NCI-H748 treated with DMSO at 0.1 percent for 48 hours (cell line): ENCODE measurements at regions not wholly inside any gene's neighbourhood (a gene's known extent, or its start where the extent isn't known, plus 50 kb on each side); places are given as distances from the start of the nearest gene placed in this dataset.
"Not testable (repeated sequence)": the region's sequence is repeated elsewhere in the genome, so short reads cannot be mapped to it uniquely, and the experiment has no call there.

ENCODE experiments used
- DNase-seq: peaks from one replicate; lab custom pipeline; 2025; lab: John Stamatoyannopoulos, UW

DNA sequence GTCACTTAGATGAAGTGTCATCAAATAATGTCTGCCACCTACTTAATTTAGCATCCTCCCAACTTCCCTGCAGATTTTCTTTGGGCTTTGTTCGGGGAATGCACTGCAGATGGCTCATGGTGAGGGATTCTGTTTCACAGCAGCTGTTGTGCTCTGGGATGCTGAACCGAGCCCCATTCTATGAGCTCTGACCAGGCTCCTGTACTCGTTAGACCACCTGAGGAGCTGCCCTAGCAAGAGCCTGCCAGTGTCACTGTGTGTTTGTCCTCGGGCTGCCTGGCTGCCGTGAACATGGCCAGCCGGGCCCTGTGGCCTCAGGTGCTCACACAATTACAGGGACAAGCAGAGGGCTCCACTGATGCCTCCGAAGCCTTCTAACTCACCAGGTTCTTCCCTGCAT, 238.8 kb upstream of the ECI2 start:
- DNase-seq: no peak

DNA sequence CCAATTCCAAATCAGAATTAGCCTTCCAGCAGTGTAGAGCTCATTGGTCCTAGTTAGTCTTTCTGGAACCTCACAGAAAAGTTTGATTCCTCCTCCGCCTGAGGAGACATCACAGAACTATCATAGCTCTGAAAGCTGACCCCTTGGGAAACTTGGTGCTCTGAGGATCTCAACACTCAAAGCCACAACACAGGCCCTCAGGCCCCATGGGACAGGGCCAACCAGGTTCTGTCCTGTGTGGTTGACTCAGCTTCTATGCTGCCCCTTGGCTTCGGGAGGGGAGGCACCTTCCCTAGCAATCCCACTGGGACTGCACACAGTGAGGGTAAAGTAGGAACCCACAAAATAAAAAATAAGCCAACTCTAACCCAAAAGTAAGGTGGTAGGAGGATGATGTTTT, 237.5 kb upstream of the ECI2 start:
- no peak for DNase-seq

DNA sequence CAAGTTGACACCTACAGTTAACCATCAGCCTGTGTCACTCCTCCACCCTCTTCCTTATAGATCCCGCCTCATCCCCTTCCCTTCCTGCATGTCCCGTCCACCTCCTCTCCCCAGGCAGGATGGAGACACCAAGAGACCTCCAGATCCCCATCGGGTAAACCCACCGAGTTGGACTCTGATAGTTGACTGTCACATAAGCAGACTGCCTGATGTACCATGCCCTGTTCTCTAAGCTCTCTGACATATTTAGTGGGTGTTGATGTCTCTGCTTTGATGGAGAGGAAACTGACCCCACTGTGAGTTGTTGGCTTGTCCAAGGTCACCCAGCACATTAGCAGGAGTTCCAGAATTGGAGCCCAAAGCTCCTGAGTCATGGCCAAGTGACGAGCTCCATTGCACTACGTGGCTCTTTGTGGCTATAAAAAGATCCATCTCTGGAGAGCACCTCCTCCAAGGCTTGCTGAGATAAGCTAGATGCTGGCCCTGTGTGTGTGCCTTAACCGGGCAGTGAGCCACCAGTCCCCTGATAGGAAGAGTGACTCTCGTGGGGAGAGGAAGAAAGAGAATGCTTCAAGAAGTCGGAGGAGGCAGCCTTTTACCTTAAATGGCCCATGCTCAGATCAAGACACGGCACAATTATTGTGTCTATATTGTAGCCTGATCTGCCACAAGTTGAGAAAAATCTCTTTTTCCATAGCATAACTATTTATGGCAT, 236.0 kb upstream of the ECI2 start:
- DNase-seq: no peak

DNA sequence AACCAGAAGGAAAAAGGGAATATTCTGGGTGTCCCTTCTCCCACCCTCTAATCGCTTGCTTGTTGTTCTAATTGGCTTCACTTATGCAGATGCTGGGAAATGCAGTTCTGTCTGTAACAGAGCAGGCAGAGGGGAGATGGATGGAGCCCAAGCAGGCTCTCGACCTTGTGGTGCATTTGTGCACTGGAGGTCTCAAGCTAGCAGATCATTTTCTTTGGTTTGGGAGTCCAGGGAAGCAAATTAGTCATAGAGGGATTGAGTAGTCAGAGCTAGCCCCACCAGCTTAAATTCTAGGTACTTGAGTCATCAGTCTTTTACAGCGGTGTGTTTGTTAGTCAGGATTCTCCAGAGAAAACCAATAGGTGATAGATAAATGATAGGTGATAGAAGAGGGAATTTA, 234.7 kb upstream of the ECI2 start:
- no peak for DNase-seq

DNA sequence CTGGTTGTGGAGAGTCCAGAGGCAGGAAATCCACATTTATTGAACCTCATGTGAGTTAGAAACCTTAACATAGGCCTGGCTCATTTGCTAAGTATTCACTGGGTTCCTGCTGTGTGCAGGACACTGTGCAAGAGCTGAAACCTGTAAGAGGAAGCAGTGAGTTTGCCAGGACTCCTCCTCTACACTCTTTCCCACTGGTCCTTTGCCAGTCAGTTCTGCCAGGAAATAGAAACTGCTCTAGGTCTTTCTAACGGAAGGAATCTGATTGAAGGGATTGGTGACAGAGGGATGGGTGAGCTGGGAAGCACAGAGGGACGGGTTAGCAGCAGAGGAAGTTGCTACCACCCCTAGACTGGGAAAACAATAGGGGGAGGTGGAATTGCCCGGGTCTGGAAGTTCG, 234.2 kb upstream of the ECI2 start:
- DNase-seq: no peak

DNA sequence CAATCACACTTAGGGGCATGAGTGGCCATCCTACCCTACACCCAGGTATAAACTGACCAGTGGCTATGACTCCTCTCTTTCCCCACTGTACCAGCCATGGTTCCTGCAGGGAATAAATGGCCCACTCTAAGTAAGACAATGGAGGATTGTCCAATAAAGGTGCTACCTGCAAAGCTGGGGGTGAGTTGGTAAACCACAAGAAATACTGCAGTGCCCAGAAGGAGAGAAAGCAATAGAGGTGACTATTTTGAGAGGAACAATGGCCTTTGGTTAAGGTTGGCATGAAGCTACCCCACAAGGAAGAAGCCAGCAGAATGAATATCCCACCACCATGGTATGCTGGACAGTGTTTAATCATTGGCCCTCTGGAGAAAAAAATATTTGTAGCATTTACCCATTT, 233.3 kb upstream of the ECI2 start:
- no peak for DNase-seq

DNA sequence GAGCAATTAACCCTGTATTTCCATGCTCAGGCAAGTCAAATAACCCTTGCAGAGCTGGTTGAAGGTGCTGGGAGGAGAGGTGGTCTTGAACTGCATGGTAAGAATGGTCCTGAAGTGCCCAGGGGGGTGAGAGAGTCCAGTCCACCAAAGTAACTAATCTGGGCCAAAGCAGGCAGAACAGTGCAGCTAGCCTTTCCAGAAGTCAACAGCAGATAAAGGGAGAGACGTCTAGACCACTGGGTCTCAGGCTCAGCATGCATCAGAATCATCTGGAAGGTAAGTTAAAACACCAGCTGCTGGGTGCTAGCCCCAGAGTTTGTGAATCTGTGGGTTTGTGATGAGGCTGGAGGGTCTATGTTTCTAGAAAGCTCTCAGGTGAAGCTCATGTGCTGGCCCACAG, 232.3 kb upstream of the ECI2 start:
- DNase-seq: no peak

DNA sequence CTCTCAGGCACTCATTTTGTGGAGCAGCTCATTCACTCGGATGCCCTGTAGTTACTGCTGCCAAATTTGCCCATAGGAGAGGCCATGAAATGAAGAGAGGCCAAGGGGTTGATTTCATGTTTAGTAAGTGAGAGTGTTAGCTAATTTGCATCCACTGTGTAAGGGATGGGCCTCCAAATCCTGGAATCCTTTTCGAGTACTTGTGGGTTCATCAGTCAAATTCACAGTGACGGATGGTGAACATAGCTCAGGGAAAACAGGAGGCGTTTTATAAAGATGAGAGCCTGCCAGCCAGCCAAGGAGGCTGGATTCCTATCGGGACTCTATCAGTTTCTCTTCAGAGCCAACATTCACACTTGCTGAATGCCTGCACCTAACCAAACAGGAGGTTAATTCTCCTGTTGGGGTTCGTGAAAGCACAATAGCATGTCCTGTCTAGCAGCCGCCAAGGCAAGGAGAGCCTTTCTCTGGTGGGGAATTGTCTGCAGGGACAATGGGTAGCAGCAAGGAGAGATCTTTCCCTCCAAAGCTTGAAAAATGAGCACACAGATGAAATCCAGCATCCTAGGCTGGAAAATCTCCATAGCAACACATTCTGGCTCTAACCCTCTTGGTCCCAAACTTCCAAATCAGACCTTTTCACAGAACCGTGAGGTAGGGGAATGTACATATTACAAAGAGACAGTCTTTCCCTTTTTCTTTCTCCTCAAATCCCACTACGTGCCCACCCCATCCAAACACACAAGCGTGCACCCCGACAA, 231.4 kb upstream of the ECI2 start:
- no peak for DNase-seq

DNA sequence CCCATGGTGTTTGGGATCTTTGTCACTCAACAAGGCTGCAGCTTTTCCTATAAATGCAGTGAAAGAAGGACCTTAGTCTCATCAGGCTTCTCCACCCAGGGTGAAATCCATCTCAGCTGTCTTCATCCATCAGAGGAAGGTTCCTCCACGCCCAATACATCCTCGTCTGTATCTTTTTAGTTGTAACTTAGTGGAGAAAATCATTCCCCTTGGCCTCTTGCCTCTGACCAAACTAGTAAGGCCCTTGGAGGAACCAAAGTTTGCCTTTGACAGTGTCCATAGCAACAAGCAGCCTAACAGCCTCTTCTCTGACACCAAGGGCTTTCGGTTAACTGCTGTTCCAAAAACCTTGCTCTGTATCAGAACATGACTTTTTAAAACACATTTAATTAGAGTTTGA, 230.3 kb upstream of the ECI2 start:
- no peak for DNase-seq

DNA sequence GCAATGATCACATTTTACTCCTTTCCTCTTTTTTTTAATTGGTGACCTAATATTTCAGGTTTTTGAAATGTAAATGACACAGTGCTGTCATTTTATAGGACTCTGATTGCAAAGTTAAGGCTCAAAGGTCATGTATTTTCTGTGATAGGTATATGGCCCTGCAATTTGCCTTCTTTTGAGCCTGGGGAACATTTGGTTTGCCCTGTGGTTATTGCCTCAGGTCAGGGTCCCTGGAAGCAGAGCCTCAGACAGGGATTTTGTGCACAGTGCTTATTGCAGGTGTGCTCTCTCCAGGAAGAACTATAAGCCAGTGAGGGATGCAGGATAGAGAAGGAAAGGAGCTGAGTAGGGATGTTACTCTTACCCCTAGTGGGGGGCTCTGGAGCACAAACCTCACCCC, 229.3 kb upstream of the ECI2 start:
- no peak for DNase-seq

DNA sequence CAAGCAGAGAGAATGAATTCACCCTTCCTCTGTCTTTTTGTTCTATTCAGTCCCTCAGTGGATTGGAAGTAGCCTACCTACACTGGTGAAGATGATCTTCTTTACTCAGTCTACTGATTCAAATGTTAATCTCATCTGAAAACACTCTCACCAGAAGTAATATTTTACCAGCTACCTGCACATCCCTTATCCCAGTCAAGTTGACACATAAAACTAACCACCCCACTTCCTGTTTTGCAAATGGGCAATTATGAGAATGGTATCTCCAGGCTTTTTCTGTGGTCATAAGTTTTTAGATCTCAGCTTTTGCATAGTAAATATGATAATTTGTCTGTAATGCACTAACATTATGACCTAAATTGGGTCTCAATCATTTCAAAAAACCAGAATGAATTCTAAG, 228.8 kb upstream of the ECI2 start:
- no peak for DNase-seq

DNA sequence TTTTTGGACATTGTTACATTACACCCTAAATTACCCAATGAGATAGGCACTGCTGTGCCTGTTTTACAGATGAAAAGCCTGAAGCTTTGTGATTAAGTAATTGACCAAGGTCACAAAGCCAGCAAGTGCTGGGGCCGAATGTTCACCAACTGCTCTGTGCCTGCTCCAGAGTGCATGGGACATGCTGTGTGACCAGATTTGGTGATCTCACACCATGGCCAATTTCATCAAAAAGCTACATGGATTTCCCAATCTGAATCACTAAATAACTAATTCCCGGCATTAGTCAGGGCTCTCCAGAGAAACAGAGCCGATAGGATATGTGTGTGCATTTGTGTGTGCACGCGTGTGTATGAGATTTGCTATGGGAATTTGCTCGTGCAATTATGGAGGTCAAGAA, 228.3 kb upstream of the ECI2 start:
- DNase-seq: no peak

DNA sequence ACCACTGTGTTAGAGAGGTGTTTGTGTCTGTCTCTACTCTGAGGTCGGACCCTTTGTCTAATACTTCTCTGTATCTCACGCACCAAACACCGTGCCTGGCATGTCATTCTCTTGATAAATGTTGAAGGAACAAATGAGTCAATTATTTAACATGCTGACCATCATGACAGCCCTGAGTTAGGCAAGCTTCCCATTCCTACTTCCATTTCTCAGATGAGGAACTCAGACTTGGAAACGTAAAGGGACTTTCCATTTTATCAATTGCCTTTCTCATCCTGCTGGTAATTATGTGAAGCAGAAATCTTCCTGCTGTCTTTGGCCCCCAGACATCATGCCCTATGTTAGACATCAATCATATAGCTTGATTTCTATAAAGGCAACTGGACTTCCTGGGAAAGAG, 227.0 kb upstream of the ECI2 start:
- DNase-seq: no peak

DNA sequence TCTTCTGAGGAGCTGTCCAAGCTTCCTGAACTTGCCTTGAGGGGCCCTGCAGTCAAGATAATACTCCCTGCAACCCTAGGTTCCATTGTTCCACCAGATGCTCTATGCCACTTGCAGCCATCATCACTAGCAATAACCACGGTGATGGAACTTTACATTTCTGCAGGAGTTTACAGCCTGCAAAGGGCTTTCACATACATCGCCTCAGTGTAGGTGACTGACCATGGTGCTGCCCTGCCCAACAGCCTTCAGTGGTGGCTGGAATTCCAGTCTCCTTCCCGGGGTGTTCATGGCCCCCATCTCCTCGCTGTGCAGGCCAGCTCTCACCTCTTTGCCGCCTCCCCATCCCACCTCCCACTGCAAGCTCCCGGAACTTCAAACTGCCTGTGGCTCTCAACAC, 225.5 kb upstream of the ECI2 start:
- no peak for DNase-seq

DNA sequence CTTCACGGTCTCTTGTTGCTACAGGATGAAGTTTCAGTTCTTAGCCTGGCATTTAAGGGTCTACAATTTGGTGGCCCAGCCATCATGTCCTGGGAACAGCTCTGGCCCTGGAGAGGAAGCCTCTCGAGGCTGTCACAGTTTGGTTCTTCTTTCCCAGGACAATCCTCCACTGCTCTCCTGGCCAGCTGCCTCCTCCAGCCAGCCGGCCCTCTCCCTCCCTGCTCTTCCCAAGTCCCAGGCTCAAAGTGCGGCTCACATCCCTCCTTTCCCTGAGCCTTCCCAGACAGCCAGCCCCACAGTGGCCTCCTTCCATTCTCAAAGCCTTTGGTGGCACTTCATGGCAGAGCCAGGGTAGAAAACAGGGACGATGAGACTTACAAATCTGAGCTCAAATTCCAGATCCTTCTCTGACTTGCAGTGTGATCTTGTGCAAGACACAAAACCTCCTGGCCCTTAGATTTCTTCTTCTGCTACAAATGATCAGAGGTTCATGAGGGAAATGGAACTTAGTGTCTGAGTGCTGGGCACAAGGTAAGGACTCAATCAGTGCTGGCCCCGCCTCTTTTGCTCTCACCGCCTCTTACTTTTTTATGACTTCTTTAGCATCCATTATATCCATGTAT, 223.8 kb upstream of the ECI2 start:
- no peak for DNase-seq

DNA sequence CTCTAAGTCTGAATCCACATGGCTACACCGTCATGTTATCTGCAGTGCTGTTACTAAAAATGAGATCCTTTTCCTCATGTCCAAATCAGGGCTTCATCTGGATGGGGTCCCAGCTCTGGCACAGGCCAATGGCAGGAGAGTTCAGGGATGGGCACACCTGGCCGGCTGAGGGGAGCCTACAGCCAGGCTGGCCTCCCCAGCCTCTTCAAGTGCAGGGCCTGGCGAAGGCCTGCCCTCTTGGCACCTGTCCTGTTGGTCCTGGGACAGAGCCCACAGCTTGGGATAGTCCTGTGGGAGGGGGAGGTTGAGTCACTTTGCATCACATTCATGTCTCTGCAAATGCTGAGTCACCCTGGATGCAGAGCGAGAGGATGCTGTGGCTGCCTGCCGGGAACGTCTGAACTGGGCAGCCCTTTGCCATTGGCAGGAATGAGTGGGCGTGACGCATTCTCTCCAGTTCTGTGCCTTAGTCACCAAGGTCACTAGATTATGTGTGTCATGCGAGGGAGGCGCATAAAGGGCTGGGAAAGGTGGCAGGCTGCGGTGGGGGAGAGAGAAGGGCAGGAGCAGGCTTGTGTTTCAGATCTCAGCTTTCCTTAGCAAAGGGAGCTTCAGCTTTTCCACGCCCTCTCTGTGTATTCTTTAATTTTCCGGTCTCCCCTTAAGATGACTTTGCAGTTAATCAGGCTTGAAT, 223.2 kb upstream of the ECI2 start:
- DNase-seq: no peak

DNA sequence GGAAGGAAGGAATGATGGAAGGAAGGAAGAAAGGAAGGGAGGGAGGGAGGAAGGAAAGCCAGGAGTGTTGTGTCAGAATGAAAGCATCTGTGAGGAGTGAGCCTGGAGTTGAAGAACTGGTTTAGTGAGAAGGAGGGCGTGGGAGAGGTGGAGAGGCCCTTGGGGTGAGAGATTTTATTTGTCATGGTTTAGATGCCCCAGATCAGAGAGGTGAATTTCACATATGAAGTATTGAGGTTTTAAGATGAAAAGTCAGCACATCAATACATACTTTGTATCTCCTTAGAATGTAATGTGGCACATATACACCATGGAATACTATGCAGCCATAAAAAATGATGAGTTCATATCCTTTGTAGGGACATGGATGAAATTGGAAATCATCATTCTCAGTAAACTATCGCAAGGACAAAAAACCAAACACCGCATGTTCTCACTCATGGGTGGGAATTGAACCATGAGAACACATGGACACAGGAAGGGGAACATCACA, 222.3 kb upstream of the ECI2 start:
- not testable (repeated sequence) for DNase-seq

DNA sequence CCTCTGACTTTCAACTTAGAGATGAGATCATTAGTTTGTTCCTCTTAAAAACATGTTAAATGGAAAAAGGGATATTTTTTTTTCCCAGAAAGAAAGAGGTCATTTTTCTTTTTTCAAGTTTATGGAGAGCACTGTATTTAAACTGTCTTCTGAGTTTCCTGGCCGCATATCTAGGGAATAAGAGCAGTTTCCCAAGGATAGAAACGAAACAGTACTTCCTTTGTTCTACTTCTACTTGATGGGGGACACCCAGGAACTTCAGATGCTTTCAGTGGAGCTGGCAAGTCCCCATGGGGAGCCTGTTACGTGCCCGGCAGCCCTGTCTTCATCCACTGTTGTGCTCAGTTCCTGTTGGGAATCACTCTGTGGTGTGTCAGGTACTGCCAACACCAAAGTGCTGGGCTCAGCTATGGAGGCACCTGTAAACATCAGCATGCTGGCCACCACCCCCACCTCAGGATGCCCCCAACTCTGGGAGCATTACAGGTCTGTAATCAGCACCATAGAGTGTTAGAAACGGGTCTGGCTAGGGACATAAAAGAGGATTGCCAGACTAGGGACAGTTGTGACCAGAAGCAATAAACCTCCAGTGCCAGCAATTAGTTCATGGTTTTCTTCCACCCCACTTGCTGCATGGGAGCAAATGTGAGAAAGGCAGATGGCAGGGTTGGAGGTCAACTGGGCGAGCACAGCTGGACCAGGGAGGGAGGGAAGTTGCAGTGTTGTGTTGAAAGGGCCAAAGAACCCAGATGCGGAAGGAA, 221.7 kb upstream of the ECI2 start:
- no peak for DNase-seq

DNA sequence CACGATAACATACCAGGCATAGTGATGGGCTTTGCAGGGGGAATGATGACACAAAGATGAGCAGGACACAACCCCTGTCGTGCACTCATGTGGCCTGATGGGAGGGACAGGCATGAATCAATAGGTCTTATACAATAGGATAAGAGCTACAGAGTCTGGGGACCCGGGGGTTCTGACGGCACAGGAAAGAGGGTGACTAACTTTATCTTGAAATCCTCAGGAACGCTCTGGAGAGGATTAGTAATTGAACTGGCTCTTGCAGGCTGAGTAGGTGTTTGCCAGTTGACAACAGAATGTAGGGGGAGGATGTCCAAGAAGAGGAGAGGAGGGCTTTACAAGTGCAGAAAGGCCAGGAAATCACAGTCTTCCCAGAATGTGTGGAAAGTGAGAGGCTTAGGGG, 219.9 kb upstream of the ECI2 start:
- DNase-seq: no peak

DNA sequence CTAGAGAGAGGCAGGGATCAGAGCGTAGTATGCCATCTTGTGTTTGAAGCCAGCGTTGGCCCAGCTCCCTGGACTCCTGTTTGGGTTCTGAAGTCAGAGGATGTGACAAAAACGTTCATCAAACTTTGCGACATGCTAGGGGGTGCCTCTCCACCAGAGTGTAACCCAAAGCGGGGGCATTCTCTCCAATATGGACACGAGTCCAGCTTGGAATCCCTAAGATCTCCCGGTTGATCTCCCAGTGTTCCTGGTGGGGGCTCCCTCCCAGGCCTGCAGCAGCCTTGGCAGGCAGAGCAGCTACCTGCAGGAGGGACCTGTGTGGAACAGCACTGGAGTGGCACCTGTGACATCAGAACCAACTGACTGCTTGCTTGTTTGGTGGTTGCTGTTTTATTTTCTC, 218.8 kb upstream of the ECI2 start:
- DNase-seq: no peak

DNA sequence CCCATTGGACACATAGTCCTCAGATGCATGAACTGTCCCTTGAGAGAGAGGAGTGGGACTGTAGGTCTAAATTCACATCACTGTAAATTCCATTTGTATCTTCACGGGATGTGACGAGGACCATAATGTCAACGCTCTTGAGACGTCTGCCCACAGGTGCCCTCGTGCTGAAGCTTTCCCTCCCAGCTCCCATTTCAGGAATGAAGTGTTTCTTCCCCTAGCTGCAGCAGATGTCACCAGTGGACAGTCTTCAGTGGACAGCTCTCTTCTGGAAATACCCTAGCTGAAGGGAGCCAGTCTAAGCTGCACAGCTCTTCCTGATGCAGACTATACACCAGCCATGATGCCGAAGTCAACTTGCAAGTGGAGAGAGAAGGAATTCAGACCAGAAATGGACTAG, 217.4 kb upstream of the ECI2 start:
- no peak for DNase-seq

DNA sequence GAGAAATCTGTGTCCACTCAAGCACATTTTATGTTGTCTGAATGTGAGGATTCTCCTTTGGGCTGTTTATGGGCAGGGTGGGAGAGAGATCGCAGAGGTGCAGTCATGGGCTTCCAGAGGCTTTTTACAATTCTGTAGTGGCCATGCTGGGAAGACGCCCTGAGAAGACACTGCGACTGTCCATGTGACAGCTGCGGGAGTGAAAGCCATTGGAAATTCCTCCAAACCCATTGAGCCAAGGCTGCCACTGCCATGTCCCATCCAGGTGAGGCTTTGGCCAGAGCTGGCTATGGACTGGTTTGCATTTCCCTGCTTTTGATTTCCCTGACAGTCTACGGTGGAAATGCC, 216.9 kb upstream of the ECI2 start:
- no peak for DNase-seq
